ENCODE measurements at regions not wholly inside any gene's neighbourhood (a gene's known extent, or its start where the extent isn't known, plus 50 kb on each side); places are given as distances from the start of the nearest gene placed in this dataset.

GRCh38 chr7:85630904-85631600 lies 444.2 kb upstream of the SEMA3D start:
- DNase-seq: no peak

GRCh38 chr7:85627791-85628586 lies 441.1 kb upstream of the SEMA3D start:
- DNase-seq: no peak

- no peak for DNase-seq
Observed at GRCh38 chr7:85622059-85622458, 435.2 kb upstream of the SEMA3D start.

- DNase-seq: no peak
Observed at GRCh38 chr7:85620936-85621685, 434.3 kb upstream of the SEMA3D start.

- no peak for DNase-seq
Observed at GRCh38 chr7:85619236-85619635, 432.4 kb upstream of the SEMA3D start.

GRCh38 chr7:85614684-85615083 lies 427.8 kb upstream of the SEMA3D start:
- DNase-seq: no peak

GRCh38 chr7:85612514-85612913 lies 425.7 kb upstream of the SEMA3D start:
- no peak for DNase-seq

- no peak for DNase-seq
Observed at GRCh38 chr7:85608804-85609203, 421.9 kb upstream of the SEMA3D start.

GRCh38 chr7:85602196-85602595 lies 415.3 kb upstream of the SEMA3D start:
- DNase-seq: no peak

- DNase-seq: no peak
Observed at GRCh38 chr7:85600395-85600794, 413.5 kb upstream of the SEMA3D start.

GRCh38 chr7:85596827-85597226 lies 410.0 kb upstream of the SEMA3D start:
- DNase-seq: no peak

- no peak for DNase-seq
Observed at GRCh38 chr7:85595750-85596178, 408.9 kb upstream of the SEMA3D start.

- DNase-seq: no peak
Observed at GRCh38 chr7:85593355-85593754, 406.5 kb upstream of the SEMA3D start.

GRCh38 chr7:85587785-85588184 lies 400.9 kb upstream of the SEMA3D start:
- DNase-seq: no peak

- no peak for DNase-seq
Observed at GRCh38 chr7:85586091-85586490, 399.2 kb upstream of the SEMA3D start.

- DNase-seq: no peak
Observed at GRCh38 chr7:85583131-85583953, 396.5 kb upstream of the SEMA3D start.

GRCh38 chr7:85573844-85574243 lies 387.0 kb upstream of the SEMA3D start:
- DNase-seq: no peak

- no peak for DNase-seq
Observed at GRCh38 chr7:85573346-85573745, 386.5 kb upstream of the SEMA3D start.

- DNase-seq: no peak
Observed at GRCh38 chr7:85570898-85571297, 384.0 kb upstream of the SEMA3D start.

GRCh38 chr7:85567983-85568382 lies 381.1 kb upstream of the SEMA3D start:
- no peak for DNase-seq

- no peak for DNase-seq
Observed at GRCh38 chr7:85566095-85566794, 379.4 kb upstream of the SEMA3D start.

- DNase-seq: no peak
Observed at GRCh38 chr7:85565276-85565675, 378.4 kb upstream of the SEMA3D start.
